GM23338 (cell line): ENCODE measurements at regions not wholly inside any gene's neighbourhood (a gene's known extent, or its start where the extent isn't known, plus 50 kb on each side); places are given as distances from the start of the nearest gene placed in this dataset.

Experiments used
- ATAC-seq: fragments of 200-7000 bp; cut with Tn5 transposase; 3 replicates; pipeline ENCODE4 v1.9.1; 2020
- DNase-seq: peaks from one replicate; pipeline ENCODE4 v3.0.0-alpha.2; 2015; ENCODE audit warnings: low spot score
- H2AFZ ChIP-seq: fragments of 200-600 bp; sonication (generic); 2 replicates; pipeline ENCODE4 v1.8.0; 2016; ENCODE audit warnings: antibody characterized with exemption, mild to moderate bottlenecking, moderate library complexity
- H3F3A ChIP-seq: fragments of 200-600 bp; sonication (generic); replicated peaks from 2 replicates; pipeline ENCODE4 v1.8.0; 2017; ENCODE audit warnings: antibody characterized with exemption, mixed run types, low read depth
- H3K27ac ChIP-seq: fragments of 200-600 bp; sonication (generic); 2 replicates; pipeline ENCODE4 v1.6.1; 2016; ENCODE audit warnings: low read depth
- H3K27me3 ChIP-seq: fragments of 200-600 bp; sonication (generic); 2 replicates; pipeline ENCODE4 v1.8.0; 2016; ENCODE audit warnings: mild to moderate bottlenecking, mixed run types, moderate library complexity; ENCODE audit not compliant: insufficient read depth
- H3K36me3 ChIP-seq: fragments of 200-600 bp; sonication (generic); 2 replicates; pipeline ENCODE4 v1.8.0; 2016; ENCODE audit warnings: mild to moderate bottlenecking; ENCODE audit not compliant: insufficient read depth
- H3K4me1 ChIP-seq: fragments of 200-600 bp; sonication (generic); 2 replicates; pipeline ENCODE4 v1.8.0; 2016; ENCODE audit warnings: mild to moderate bottlenecking, moderate library complexity; ENCODE audit not compliant: insufficient read depth
- H3K4me2 ChIP-seq: fragments of 200-600 bp; sonication (generic); 2 replicates; pipeline ENCODE4 v1.7.1; 2017; ENCODE audit warnings: mixed run types
- H3K4me3 ChIP-seq: fragments of 200-600 bp; sonication (generic); 2 replicates; pipeline ENCODE4 v1.6.1; 2016; ENCODE audit warnings: mixed run types
- H3K79me2 ChIP-seq: fragments of 200-600 bp; sonication (generic); replicated peaks from 2 replicates; pipeline ENCODE4 v1.8.0; 2017; ENCODE audit warnings: mild to moderate bottlenecking; ENCODE audit not compliant: insufficient read depth
- H3K9me2 ChIP-seq: fragments of 200-600 bp; sonication (generic); 2 replicates; pipeline ENCODE4 v1.8.0; 2017; ENCODE audit not compliant: insufficient read depth
- H4K20me1 ChIP-seq: fragments of 200-600 bp; sonication (generic); replicated peaks from 2 replicates; pipeline ENCODE4 v1.8.0; 2017; ENCODE audit warnings: mild to moderate bottlenecking; ENCODE audit not compliant: insufficient read depth
- H3K27ac Mint-ChIP-seq: 2 replicates; pipeline ENCODE4 v1.8.0; 2020; ENCODE audit warnings: inconsistent platforms, mild to moderate bottlenecking, moderate library complexity, mixed read lengths
- H3K27me3 Mint-ChIP-seq: 3 replicates; pipeline ENCODE4 v1.8.0; 2022; ENCODE audit warnings: low read depth, mild to moderate bottlenecking, moderate library complexity, mixed read lengths, inconsistent platforms; ENCODE audit not compliant: insufficient read depth, poor library complexity
- H3K36me3 Mint-ChIP-seq: 3 replicates; pipeline ENCODE4 v1.8.0; 2021; ENCODE audit warnings: low read depth, mild to moderate bottlenecking, inconsistent platforms, moderate library complexity, mixed read lengths
- H3K4me1 Mint-ChIP-seq: 3 replicates; pipeline ENCODE4 v1.8.0; 2020; ENCODE audit warnings: mild to moderate bottlenecking, inconsistent platforms, mixed read lengths
- H3K4me3 Mint-ChIP-seq: 3 replicates; pipeline ENCODE4 v1.8.0; 2021; ENCODE audit warnings: moderate library complexity, mild to moderate bottlenecking, inconsistent platforms, mixed read lengths
- H3K9me3 Mint-ChIP-seq: 3 replicates; pipeline ENCODE4 v1.8.0; 2020; ENCODE audit warnings: moderate library complexity, mild to moderate bottlenecking, inconsistent platforms, mixed read lengths
- CREB1 ChIP-seq: fragments of 250-450 bp; sonication (Bioruptor Pico); IDR thresholded peaks from 2 replicates; pipeline ENCODE4 v1.5.0; 2020; ENCODE audit warnings: low read depth, mild to moderate bottlenecking, moderate library complexity
- CTCF ChIP-seq, 2 experiments: fragments of 200-600 bp in 1 of 2; sonication (generic) in 1 of 2; conservative IDR thresholded peaks; 2 replicates each; pipeline versions ENCODE4 v1.5.1 to v1.6.1; 2016 to 2017; ENCODE audit warnings: antibody characterized with exemption in 2 of 2, low read depth in 2 of 2, mild to moderate bottlenecking in 2 of 2, moderate library complexity in 1 of 2
- ETS1 ChIP-seq: IDR thresholded peaks from 2 replicates; pipeline ENCODE4 v1.6.1; 2016; ENCODE audit warnings: antibody characterized with exemption
- EZH2 ChIP-seq: fragments of 200-600 bp; sonication (generic); IDR thresholded peaks from one replicate; pipeline ENCODE4 v1.8.0; 2017; ENCODE audit warnings: antibody characterized with exemption, mild to moderate bottlenecking, low read depth; ENCODE audit not compliant: unreplicated experiment
- EZH2phosphoT487 ChIP-seq: fragments of 200-600 bp; sonication (generic); IDR thresholded peaks from one replicate; pipeline ENCODE4 v1.8.1; 2018; ENCODE audit warnings: antibody characterized with exemption; ENCODE audit not compliant: unreplicated experiment
- JUNB ChIP-seq: IDR thresholded peaks from one replicate; pipeline ENCODE4 v1.6.1; 2016; ENCODE audit warnings: antibody characterized with exemption; ENCODE audit not compliant: unreplicated experiment
- NANOG ChIP-seq: IDR thresholded peaks from 2 replicates; pipeline ENCODE4 v1.6.1; 2016; ENCODE audit warnings: antibody characterized with exemption, borderline replicate concordance
- REST ChIP-seq: IDR thresholded peaks from one replicate; pipeline ENCODE4 v1.6.1; 2018; ENCODE audit warnings: antibody characterized with exemption; ENCODE audit not compliant: unreplicated experiment
- ZNF114 ChIP-seq: fragments of 250-450 bp; sonication (Bioruptor Pico); IDR thresholded peaks from 2 replicates; pipeline ENCODE4 v1.5.0; 2020; ENCODE audit warnings: mild to moderate bottlenecking, moderate library complexity
- ZNF331 ChIP-seq: fragments of 250-450 bp; sonication (Bioruptor Pico); IDR thresholded peaks from 2 replicates; pipeline ENCODE4 v1.5.0; 2020; ENCODE audit warnings: low read depth, mild to moderate bottlenecking, moderate library complexity
- ZNF462 ChIP-seq: fragments of 250-450 bp; sonication (Bioruptor Pico); IDR thresholded peaks from 2 replicates; pipeline ENCODE4 v1.5.0; 2020; ENCODE audit warnings: mild to moderate bottlenecking, moderate library complexity

- TF ChIP-seq CREB1 (CRISPR knock-in tag), result no peak
- TF ChIP-seq EZH2, result no peak
- TF ChIP-seq ETS1, result no peak
- TF ChIP-seq NANOG, result no peak
- no peak for TF ChIP-seq ZNF114 (CRISPR knock-in tag)
- TF ChIP-seq EZH2phosphoT487, result no peak
- TF ChIP-seq CTCF (conservative IDR thresholded peaks at IDR 0.05; ENCODE audit: low read depth in 2 of 2), result no peak
- no peak for TF ChIP-seq JUNB
Observed at GRCh38 chr2:193251909-193252308, 1057.2 kb upstream of the TMEFF2 start (continued).

GRCh38 chr2:193250389-193250788 is 1055.7 kb upstream of the TMEFF2 start:
- no peaks in the 10 kb centered on the region for H3K27me3 ChIP-seq
- no peaks in the 10 kb centered on the region for H4K20me1 ChIP-seq
- H3K4me1 ChIP-seq, result peaks cover 7% of the 10 kb centered on the region; the same call in 1 of the 2 replicates
- H3F3A ChIP-seq, result no peaks in the 10 kb centered on the region
- Mint-ChIP-seq H3K27me3 (no peaks in the 10 kb centered on the region), H3K36me3 (no peaks in the 10 kb centered on the region), H3K9me3 (no peaks in the 10 kb centered on the region), H3K4me1 (peaks cover 13% of the 10 kb centered on the region; the same call in 2 of the 3 replicates), H3K27ac (no peak overlapping the region), H3K4me3 (no peak overlapping the region)
- no peak for ATAC-seq
- H3K4me2 ChIP-seq, result no peak overlapping the region
- no peak overlapping the region for H3K27ac ChIP-seq
- no peak overlapping the region for H3K4me3 ChIP-seq
- H3K36me3 ChIP-seq, result no peaks in the 10 kb centered on the region
- H2AFZ ChIP-seq, result no peak overlapping the region
- no peaks in the 10 kb centered on the region for H3K9me2 ChIP-seq
- no peaks in the 10 kb centered on the region for H3K79me2 ChIP-seq
- no peak for DNase-seq
- no peak for TF ChIP-seq ZNF114 (CRISPR knock-in tag)
- TF ChIP-seq REST, result no peak
- no peak for TF ChIP-seq JUNB
- TF ChIP-seq ZNF331 (CRISPR knock-in tag), result no peak
- TF ChIP-seq ZNF462 (CRISPR knock-in tag), result no peak
